GM12878 (cell line): ENCODE measurements at regions not wholly inside any gene's neighbourhood (a gene's known extent, or its start where the extent isn't known, plus 50 kb on each side); places are given as distances from the start of the nearest gene placed in this dataset.

Experiments used
- ATAC-seq: fragments of 200-7000 bp; cut with Tn5 transposase; 3 replicates; pipeline ENCODE4 v1.9.1; 2020; ENCODE audit warnings: mild to moderate bottlenecking, moderate library complexity
- BruUV-seq: library from RNA; stranded (reverse); fragments of 400-500 nt; replicated peaks from 2 replicates; lab custom pipeline; 2021; lab: Mats Ljungman, UMichigan
- CTCF ChIA-PET: fragments of 300-600 bp; sonication (Branson Sonifier 250); formaldehyde crosslinking; extraction: SDS; loops from one replicate; lab custom pipeline; 2021; ENCODE audit warnings: inconsistent platforms; lab: Yijun Ruan, JAX
- POLR2A ChIA-PET: fragments of 350-600 bp; formaldehyde crosslinking; extraction: SDS; loops from one replicate; lab custom pipeline; 2021; ENCODE audit warnings: inconsistent platforms; lab: Charles Lee
- RAD21 ChIA-PET: fragments of 300-600 bp; sonication (Branson Sonifier 250); formaldehyde crosslinking; loops from one replicate; lab custom pipeline; 2023; ENCODE audit warnings: antibody characterized with exemption; ENCODE audit not compliant: unreplicated experiment; lab: Charles Lee
- SMC1A ChIA-PET: fragments of 300-600 bp; sonication (Branson Sonifier 250); formaldehyde crosslinking; loops from one replicate; lab custom pipeline; 2023; ENCODE audit not compliant: unreplicated experiment, uncharacterized antibody; lab: Charles Lee
- DNase-seq: peaks from one replicate; pipeline ENCODE4 v3.0.0-alpha.2; 2011; ENCODE audit warnings: low read depth, low spot score
- FAIRE-seq: peaks from 3 replicates; lab custom pipeline; 2011; peaks lifted over from hg19 to GRCh38; lab: Jason Lieb, UNC
- H2AFZ ChIP-seq: 2 replicates; pipeline ENCODE4 v1.6.0; 2011; ENCODE audit warnings: low read depth, low read length, control low read depth; ENCODE audit not compliant: control insufficient read depth
- H3K27ac ChIP-seq: 2 replicates; pipeline ENCODE4 v1.5.1; 2011; ENCODE audit warnings: control low read depth; ENCODE audit not compliant: control insufficient read depth, insufficient read depth
- H3K27me3 ChIP-seq, 2 experiments: replicated peaks in 1 of 2; 2 replicates each; pipeline versions ENCODE4 v1.6.0 to v1.6.1; 2011; ENCODE audit warnings: low read length in 1 of 2; ENCODE audit not compliant: control insufficient read depth in 2 of 2, insufficient read depth in 2 of 2
- H3K36me3 ChIP-seq, 2 experiments: 2 replicates each; pipeline ENCODE4 v1.5.1; 2011; ENCODE audit warnings: low read length in 1 of 2; ENCODE audit not compliant: control insufficient read depth in 2 of 2, insufficient read depth in 2 of 2
- H3K4me1 ChIP-seq: 2 replicates; pipeline ENCODE4 v1.6.1; 2011; ENCODE audit warnings: mild to moderate bottlenecking, low read length, moderate library complexity, mixed read lengths; ENCODE audit not compliant: control insufficient read depth, insufficient read depth
- H3K4me2 ChIP-seq: 2 replicates; pipeline ENCODE4 v1.6.0; 2011; ENCODE audit warnings: control low read depth; ENCODE audit not compliant: control insufficient read depth, insufficient read depth
- H3K4me3 ChIP-seq: fragments of 200-600 bp; sonication (generic); 2 replicates; pipeline ENCODE4 v1.5.1; 2016
- H3K79me2 ChIP-seq: 2 replicates; pipeline ENCODE4 v1.6.0; 2011; ENCODE audit warnings: low read length; ENCODE audit not compliant: control insufficient read depth, insufficient read depth
- H3K9ac ChIP-seq: 2 replicates; pipeline ENCODE4 v1.8.0; 2011; ENCODE audit warnings: low read length, control low read depth, mixed read lengths; ENCODE audit not compliant: control insufficient read depth, insufficient read depth
- H3K9me3 ChIP-seq: replicated peaks from 3 replicates; pipeline ENCODE4 v1.5.1; 2011; ENCODE audit warnings: mild to moderate bottlenecking, low read length; ENCODE audit not compliant: control insufficient read depth, insufficient read depth
- H4K20me1 ChIP-seq: 2 replicates; pipeline ENCODE4 v1.6.0; 2011; ENCODE audit not compliant: control insufficient read depth, insufficient read depth
- ATF2 ChIP-seq: IDR thresholded peaks from 2 replicates; pipeline ENCODE4 v1.6.1; 2012; ENCODE audit warnings: low read length, inconsistent platforms
- BHLHE40 ChIP-seq, 2 experiments: fragments of 450-650 bp in 1 of 2; IDR thresholded peaks; 2 replicates each; pipeline ENCODE4 v1.6.1; 2011 to 2017; ENCODE audit warnings: low read depth in 2 of 2, borderline replicate concordance in 1 of 2, improper control_type of control experiment in 1 of 2, low read length in 1 of 2, mild to moderate bottlenecking in 1 of 2
- CHD2 ChIP-seq: IDR thresholded peaks from 2 replicates; pipeline ENCODE4 v1.6.1; 2011; ENCODE audit warnings: low read depth, low read length, improper control_type of control experiment, borderline replicate concordance
- CUX1 ChIP-seq: IDR thresholded peaks from 2 replicates; pipeline ENCODE4 v1.6.1; 2012; ENCODE audit warnings: improper control_type of control experiment, low read depth, low read length; ENCODE audit not compliant: insufficient replicate concordance
- EGR1 ChIP-seq, 2 experiments: IDR thresholded peaks; 1 replicate in 1 of 2; 2 replicates in 1 of 2; pipeline ENCODE4 v1.6.1; 2011 to 2012; ENCODE audit warnings: low read depth in 2 of 2, low read length in 2 of 2, borderline replicate concordance in 1 of 2, mild to moderate bottlenecking in 1 of 2, moderate library complexity in 1 of 2
- FOS ChIP-seq: IDR thresholded peaks from 3 replicates; pipeline ENCODE4 v1.6.1; 2011; ENCODE audit warnings: borderline replicate concordance; ENCODE audit not compliant: insufficient read length; ENCODE audit errors: extremely low read depth
- JUND ChIP-seq: IDR thresholded peaks from 2 replicates; pipeline ENCODE4 v1.6.1; 2012; ENCODE audit warnings: low read depth, mild to moderate bottlenecking, low read length, improper control_type of control experiment, moderate library complexity
- MTA3 ChIP-seq: IDR thresholded peaks from 2 replicates; pipeline ENCODE4 v1.6.1; 2012; ENCODE audit warnings: low read length, inconsistent platforms, borderline replicate concordance
- POLR2AphosphoS5 ChIP-seq: IDR thresholded peaks from 2 replicates; pipeline ENCODE4 v1.6.1; 2011; ENCODE audit warnings: mild to moderate bottlenecking, low read length, inconsistent platforms
- RCOR1 ChIP-seq: conservative IDR thresholded peaks from 2 replicates; pipeline ENCODE4 v1.6.1; 2012; ENCODE audit warnings: low read depth, low read length, improper control_type of control experiment
- SIX5 ChIP-seq: IDR thresholded peaks from 2 replicates; pipeline ENCODE4 v1.6.1; 2011; ENCODE audit warnings: mild to moderate bottlenecking, low read depth, low read length, moderate library complexity; ENCODE audit not compliant: severe bottlenecking
- SMARCA5 ChIP-seq: fragments of 450-650 bp; IDR thresholded peaks from 2 replicates; pipeline ENCODE4 v1.6.1; 2017; ENCODE audit warnings: mild to moderate bottlenecking
- SMC3 ChIP-seq: IDR thresholded peaks from 2 replicates; pipeline ENCODE4 v1.6.1; 2011; ENCODE audit warnings: low read length, improper control_type of control experiment, borderline replicate concordance
- SRF ChIP-seq, 2 experiments: IDR thresholded peaks; 2 replicates each; pipeline ENCODE4 v1.6.1; 2011; ENCODE audit warnings: low read depth in 2 of 2, low read length in 2 of 2, mild to moderate bottlenecking in 1 of 2, moderate library complexity in 1 of 2
- TARDBP ChIP-seq: IDR thresholded peaks from 2 replicates; pipeline ENCODE4 v1.6.1; 2016; ENCODE audit warnings: borderline replicate concordance
- USF1 ChIP-seq: IDR thresholded peaks from 2 replicates; pipeline ENCODE4 v1.6.1; 2011; ENCODE audit warnings: borderline replicate concordance, low read depth, mild to moderate bottlenecking, moderate library complexity, mixed read lengths, low read length; ENCODE audit not compliant: insufficient read depth; ENCODE audit errors: extremely low read length
- WGBS: methylation state at CpG from one replicate; pipeline ENCODE4 v1.1.6; 2016; ENCODE audit warnings: low lambda C conversion rate; ENCODE audit not compliant: insufficient replicate concordance, insufficient coverage; ENCODE audit errors: missing lambda C conversion rate; 5-methylcytosine and 5-hydroxymethylcytosine counted together
- in situ Hi-C: fragments of 300-500 bp; cut with MboI; formaldehyde crosslinking; loops from 9 replicates; pipeline ENCODE4 v1.14.3; 2018; ENCODE audit warnings: mixed read lengths
- intact Hi-C: fragments of 100-400 bp; cut with micrococcal nuclease; formaldehyde crosslinking; loops from one replicate; pipeline ENCODE4 v1.14.2; 2022; ENCODE audit not compliant: unreplicated experiment

GRCh38 chr16:66129196-66129595, 237.3 kb upstream of the CDH5 start (continued):
- TF ChIP-seq SRF (IDR thresholded peaks at IDR 0.05; ENCODE audit: low read depth in 2 of 2, low read length in 2 of 2) (no peak), FOS (no peak), CUX1 (no peak), MTA3 (no peak), SMARCA5 (no peak), CHD2 (no peak), TARDBP (no peak)
- TF ChIP-seq, all 136 proteins: peak for 0

- no peaks in the 10 kb centered on the region for H4K20me1 ChIP-seq
- H3K27ac ChIP-seq, result no peak overlapping the region
- RAD21 ChIA-PET, result no interaction called here
- no TSS peak for BruUV-seq
- POLR2A ChIA-PET, result no interaction called here
- in situ Hi-C loops (no loop called here), intact Hi-C loops (no loop called here)
- FAIRE-seq (no peak), ATAC-seq (no peak), DNase-seq (no peak)
- H3K4me3 ChIP-seq, result no peak overlapping the region
- H3K9me3 ChIP-seq, result no peaks in the 10 kb centered on the region
- no peaks in the 10 kb centered on the region for H3K4me1 ChIP-seq
- WGBS, result 39% methylated on average over 7 of the region's 7 CpGs
- SMC1A ChIA-PET, result no interaction called here
- H3K27me3 ChIP-seq, result peaks cover 0 to 4% of the 10 kb centered on the region in 2 experiments
- no peaks in the 10 kb centered on the region for H3K36me3 ChIP-seq
- no peak overlapping the region for H2AFZ ChIP-seq
- no peak overlapping the region for H3K9ac ChIP-seq
- H3K4me2 ChIP-seq, result no peak overlapping the region
- H3K79me2 ChIP-seq, result no peaks in the 10 kb centered on the region
- CTCF ChIA-PET, result no interaction called here
- no peak for TF ChIP-seq BHLHE40 (IDR thresholded peaks at IDR 0.05; ENCODE audit: borderline replicate concordance in 1 of 2, low read depth in 2 of 2, low read length in 1 of 2)
- TF ChIP-seq RCOR1, result no peak
- TF ChIP-seq EGR1 (IDR thresholded peaks at IDR 0.05; ENCODE audit: borderline replicate concordance in 1 of 2, low read depth in 2 of 2, low read length in 2 of 2), result no peak
- TF ChIP-seq SMC3, result no peak
- no peak for TF ChIP-seq ATF2
- no peak for TF ChIP-seq POLR2AphosphoS5
- no peak for TF ChIP-seq SIX5
- no peak for TF ChIP-seq JUND
- no peak for TF ChIP-seq USF1
Measured at GRCh38 chr16:66128371-66128770, 238.1 kb upstream of the CDH5 start.
